Uterus (tissue), 2 donors: ENCODE measurements at regions not wholly inside any gene's neighbourhood (a gene's known extent, or its start where the extent isn't known, plus 50 kb on each side); places are given as distances from the start of the nearest gene placed in this dataset.

Experiments used
- CTCF ChIP-seq, 4 experiments: fragments of 200-600 bp in 2 of 4; fragments of 450-650 bp in 2 of 4; sonication (generic) in 2 of 4; IDR thresholded peaks; one replicate each; pipeline ENCODE4 v1.5.1; 2016 to 2019; ENCODE audit warnings: antibody characterized with exemption in 4 of 4, mild to moderate bottlenecking in 2 of 4, moderate library complexity in 1 of 4
- POLR2A ChIP-seq, 2 donors: fragments of 450-650 bp; IDR thresholded peaks; one replicate each; pipeline ENCODE4 v1.6.1; 2016; ENCODE audit warnings: antibody characterized with exemption in 2 of 2, mild to moderate bottlenecking in 1 of 2, moderate library complexity in 1 of 2

GRCh38 chr18:46289931-46290330, 185.7 kb downstream of the HAUS1 start:
- TF ChIP-seq CTCF (IDR thresholded peaks at IDR 0.05) (no peak), POLR2A (IDR thresholded peaks at IDR 0.05) (no peak)
